ENCODE measurements at regions not wholly inside any gene's neighbourhood (a gene's known extent, or its start where the extent isn't known, plus 50 kb on each side); places are given as distances from the start of the nearest gene placed in this dataset.
A peak's percentile ranks its signal among the peaks of the same experiment; 100 is the strongest.

DNA sequence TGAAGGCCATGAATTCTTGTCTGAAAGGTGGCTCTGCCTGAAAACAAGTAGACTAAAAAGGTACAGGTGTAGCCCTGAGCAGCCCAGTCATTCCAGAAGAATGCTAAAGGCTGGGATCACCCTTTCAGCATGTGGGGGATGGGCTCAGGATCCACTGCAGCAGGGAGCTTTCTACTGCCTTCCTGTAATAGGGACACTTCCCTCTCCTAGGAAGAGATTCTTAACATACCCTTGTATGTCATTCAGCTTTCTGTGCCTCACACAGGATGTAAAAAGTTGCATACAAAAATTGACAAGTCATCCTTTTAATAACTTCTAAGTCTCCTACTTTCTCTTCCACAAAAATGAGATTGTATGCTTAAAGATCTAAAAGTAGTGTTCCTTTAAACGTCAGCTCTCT is 123.3 kb downstream of the ZNF518B start:
- Histone ChIP-seq H4K20me1 (ENCODE audit: insufficient read depth, low read length) (no peaks in the 10 kb centered on the region), H3K4me3 (replicated peaks in 1 of 3; ENCODE audit: insufficient read depth in 1 of 3, low read depth in 2 of 3, low read length in 3 of 3) (no peak overlapping the region), H3K9ac (ENCODE audit: insufficient read depth, low read depth, low read length) (no peak overlapping the region), H3K36me3 (replicated peaks in 1 of 2; ENCODE audit: control insufficient read depth in 1 of 2, insufficient read depth in 2 of 2, low read length in 2 of 2) (no peaks in the 10 kb centered on the region), H3K4me2 (ENCODE audit: low read depth, low read length) (no peak overlapping the region), H3K9me3 (ENCODE audit: low read length) (no peaks in the 10 kb centered on the region), H3K4me1 (ENCODE audit: insufficient read depth, low read length) (no peaks in the 10 kb centered on the region), H3K79me2 (ENCODE audit: insufficient read depth, low read length) (no peaks in the 10 kb centered on the region), H2AFZ (ENCODE audit: low read length) (no peak overlapping the region), H3K27ac (ENCODE audit: extremely low read length, insufficient read depth, low read length) (no peak overlapping the region), H3K27me3 (ENCODE audit: control insufficient read depth in 1 of 2, insufficient read depth in 2 of 2, low read length in 2 of 2) (peaks cover 0 to 10% of the 10 kb centered on the region in 2 experiments; a peak in 1 of 5 replicates)
- no peak for DNase-seq (ENCODE audit: low spot score)
- in situ Hi-C loops (cut with HindIII; ENCODE audit: extremely low pct_ligation_motif_present, low pct_unique_long_range_greater_than_20kb), result no loop called here
- no peak for ATAC-seq
- CTCF ChIA-PET (ENCODE audit: low intra/inter-chr PET ratio, low total read pairs), result no interaction called here
- 0% methylated on average over 1 of the region's 1 CpG for WGBS (ENCODE audit: low lambda C conversion rate)
- no TSS peak for BruUV-seq (replicated peaks)
- TF ChIP-seq NFE2L2 (IDR thresholded peaks at IDR 0.05; ENCODE audit: low read length), result 0 out of 2 replicates have a peak, but pooled peaks have one; percentile 13
- TF ChIP-seq, protein P1, sequence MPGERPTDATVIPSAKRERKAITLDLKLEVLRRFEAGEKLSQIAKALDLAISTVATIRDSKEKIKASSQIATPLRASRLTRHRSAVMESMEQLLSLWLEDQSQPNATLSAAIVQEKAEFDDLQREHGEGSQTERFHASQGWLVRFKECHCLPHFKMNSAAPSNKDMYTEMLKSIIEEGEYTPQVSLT (CRISPR knock-in tag; IDR thresholded peaks at IDR 0.05; ENCODE audit: borderline replicate concordance, low read depth), result no peak
- no peak for FAIRE-seq
- POLR2A ChIA-PET, result no interaction called here
- intact Hi-C loops (cut with micrococcal nuclease; ENCODE audit: unreplicated experiment), result no loop called here

DNA sequence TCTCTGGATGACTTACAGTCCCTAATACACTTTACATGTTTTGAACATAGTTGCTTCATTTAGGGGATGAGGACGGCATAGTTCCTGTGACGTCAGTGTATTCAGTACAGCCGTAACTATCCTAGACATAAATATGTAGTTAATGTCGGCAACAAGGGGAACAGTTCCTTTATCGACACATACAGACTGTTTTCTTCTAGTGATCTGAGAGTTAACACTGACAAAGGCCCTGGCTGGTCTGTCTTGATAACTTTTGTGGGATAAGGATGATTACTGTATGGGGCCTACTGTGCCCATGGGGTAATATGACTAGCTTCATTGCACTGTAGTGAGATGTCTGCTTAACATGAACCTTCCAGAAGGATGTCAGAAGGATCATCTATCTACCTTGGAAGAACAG is 131.2 kb downstream of the ZNF518B start:
- ATAC-seq, result no peak
- no peak overlapping the region for H3K4me2 ChIP-seq (ENCODE audit: low read depth, low read length)

More for the DNA sequence above, 131.2 kb downstream of the ZNF518B start:
- no peaks in the 10 kb centered on the region for H4K20me1 ChIP-seq (ENCODE audit: insufficient read depth, low read length)
- WGBS (ENCODE audit: low lambda C conversion rate), result 17% methylated on average over 5 of the region's 5 CpGs
- in situ Hi-C loops (cut with HindIII; ENCODE audit: extremely low pct_ligation_motif_present, low pct_unique_long_range_greater_than_20kb), result no loop called here
- no peaks in the 10 kb centered on the region for H3K4me1 ChIP-seq (ENCODE audit: insufficient read depth, low read length)
- intact Hi-C loops (cut with micrococcal nuclease; ENCODE audit: unreplicated experiment), result loop anchor here (10.0 kb wide), 1 partner anchor 161 kb away; no protein-coding TSS in a partner anchor
- TF ChIP-seq GABPB1 (CRISPR knock-in tag; IDR thresholded peaks at IDR 0.05) (no peak), CREB1 (IDR thresholded peaks at IDR 0.05) (peak; percentile 88), CREB1 (CRISPR knock-in tag; IDR thresholded peaks at IDR 0.05) (no peak), THYN1 (CRISPR knock-in tag; IDR thresholded peaks at IDR 0.05; ENCODE audit: borderline replicate concordance, low read depth) (no peak)
- H3K79me2 ChIP-seq (ENCODE audit: insufficient read depth, low read length), result no peaks in the 10 kb centered on the region
- H3K9ac ChIP-seq (ENCODE audit: insufficient read depth, low read depth, low read length), result no peak overlapping the region
- H3K9me3 ChIP-seq (ENCODE audit: low read length), result no peaks in the 10 kb centered on the region
- no TSS peak for BruUV-seq (replicated peaks)
- H3K27ac ChIP-seq (ENCODE audit: extremely low read length, insufficient read depth, low read length), result no peak overlapping the region
- no peaks in the 10 kb centered on the region for H3K36me3 ChIP-seq (replicated peaks in 1 of 2; ENCODE audit: control insufficient read depth in 1 of 2, insufficient read depth in 2 of 2, low read length in 2 of 2)
- no peaks in the 10 kb centered on the region; a peak in 1 of 5 replicates for H3K27me3 ChIP-seq (ENCODE audit: control insufficient read depth in 1 of 2, insufficient read depth in 2 of 2, low read length in 2 of 2)
- DNase-seq (ENCODE audit: low spot score), result no peak
- no peak overlapping the region for H2AFZ ChIP-seq (ENCODE audit: low read length)
- no peak overlapping the region for H3K4me3 ChIP-seq (replicated peaks in 1 of 3; ENCODE audit: insufficient read depth in 1 of 3, low read depth in 2 of 3, low read length in 3 of 3)
- FAIRE-seq, result no peak
- ChIA-PET POLR2A (no interaction called here), CTCF (ENCODE audit: low intra/inter-chr PET ratio, low total read pairs) (no interaction called here)
